RWPE1 (cell line): ENCODE measurements at regions not wholly inside any gene's neighbourhood (a gene's known extent, or its start where the extent isn't known, plus 50 kb on each side); places are given as distances from the start of the nearest gene placed in this dataset.

Source experiments
- CTCF ChIA-PET: fragments of 350-600 bp; sonication (Branson Sonifier 250); formaldehyde crosslinking; extraction: SDS; loops from one replicate; lab custom pipeline; 2021; lab: Yijun Ruan, JAX
- POLR2A ChIA-PET: fragments of 400-600 bp; formaldehyde crosslinking; extraction: SDS; loops from one replicate; lab custom pipeline; 2020; ENCODE audit warnings: antibody characterized with exemption; ENCODE audit not compliant: low non-redundant PET; lab: Yijun Ruan, JAX
- DNase-seq: peaks from one replicate; pipeline ENCODE4 v3.0.0; 2012; ENCODE audit warnings: low spot score
- H3K27ac ChIP-seq: fragments of 450-650 bp; 2 replicates; pipeline ENCODE4 v1.5.1; 2017
- TF ChIP-seq, protein P1 (sequence below): fragments of 450-650 bp; conservative IDR thresholded peaks from 2 replicates; pipeline ENCODE4 v1.5.1; 2017; ENCODE audit warnings: low read depth, mild to moderate bottlenecking

DNA sequence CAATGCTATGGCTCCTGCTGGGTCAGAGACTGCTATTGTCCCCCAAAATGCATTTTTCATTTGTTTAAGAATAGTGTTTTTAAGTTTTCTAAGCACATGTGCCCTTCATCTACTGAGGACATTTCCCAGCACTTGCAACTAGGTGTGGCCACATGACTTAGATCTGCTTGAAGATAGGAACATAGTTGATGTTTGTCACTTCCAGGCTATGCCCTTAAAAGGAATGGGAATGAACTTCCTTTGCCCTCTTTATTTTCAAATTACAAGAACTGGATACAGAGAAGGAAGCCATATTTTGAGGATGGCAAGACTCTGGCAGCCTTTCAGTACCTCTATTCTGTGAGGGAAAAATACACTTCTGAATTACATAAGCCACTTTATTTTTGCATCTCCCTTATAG, 203.0 kb upstream of the TFAP2D start:
- ChIA-PET POLR2A (no interaction called here), CTCF (no interaction called here)
- no peak for DNase-seq

DNA sequence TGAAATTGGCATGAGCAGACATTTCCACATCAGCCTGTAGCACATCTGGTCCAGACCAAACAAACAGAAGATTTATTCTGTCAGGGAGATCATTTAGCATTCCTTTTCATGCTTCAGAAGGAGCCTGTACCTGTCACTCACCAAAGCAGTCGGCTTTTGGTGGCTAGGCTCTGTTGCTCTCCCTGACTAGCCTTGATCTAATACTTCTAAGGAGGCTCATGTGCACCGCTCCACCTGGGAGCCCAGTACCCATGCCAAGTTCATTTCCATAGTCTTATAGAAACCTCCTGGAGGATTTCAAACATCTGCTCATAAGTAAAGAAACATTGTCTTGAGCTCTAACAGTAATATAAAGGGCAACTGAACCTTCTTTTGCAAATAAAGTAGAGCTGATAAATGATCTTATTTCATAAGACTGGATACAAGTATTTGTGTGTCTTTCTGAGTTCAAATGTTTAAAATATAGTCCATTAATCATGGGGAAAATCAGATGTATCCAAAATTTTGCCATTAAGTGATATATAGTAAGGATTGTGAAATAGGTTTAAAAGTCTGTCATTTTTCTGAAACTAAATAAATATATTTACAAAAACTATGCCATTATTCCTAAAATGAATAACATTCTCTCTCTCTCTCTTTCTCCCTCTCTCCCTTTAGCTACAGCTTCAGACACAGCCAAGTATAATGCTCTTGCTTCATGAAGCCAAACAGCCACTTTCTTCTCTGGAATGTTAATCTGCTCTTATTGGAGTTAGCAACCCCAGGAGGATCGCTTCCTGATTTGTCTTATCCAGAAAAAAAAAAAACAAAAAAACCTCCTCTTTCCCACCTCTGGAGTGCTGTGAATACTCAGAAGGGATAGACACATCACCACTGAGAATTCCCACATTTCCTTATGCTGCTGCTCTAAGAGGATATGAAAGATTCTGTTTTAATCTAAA, 192.7 kb upstream of the TFAP2D start:
- no peak for DNase-seq
- POLR2A ChIA-PET, result no interaction called here
- no peak overlapping the region for H3K27ac ChIP-seq
- TF ChIP-seq, protein P1, sequence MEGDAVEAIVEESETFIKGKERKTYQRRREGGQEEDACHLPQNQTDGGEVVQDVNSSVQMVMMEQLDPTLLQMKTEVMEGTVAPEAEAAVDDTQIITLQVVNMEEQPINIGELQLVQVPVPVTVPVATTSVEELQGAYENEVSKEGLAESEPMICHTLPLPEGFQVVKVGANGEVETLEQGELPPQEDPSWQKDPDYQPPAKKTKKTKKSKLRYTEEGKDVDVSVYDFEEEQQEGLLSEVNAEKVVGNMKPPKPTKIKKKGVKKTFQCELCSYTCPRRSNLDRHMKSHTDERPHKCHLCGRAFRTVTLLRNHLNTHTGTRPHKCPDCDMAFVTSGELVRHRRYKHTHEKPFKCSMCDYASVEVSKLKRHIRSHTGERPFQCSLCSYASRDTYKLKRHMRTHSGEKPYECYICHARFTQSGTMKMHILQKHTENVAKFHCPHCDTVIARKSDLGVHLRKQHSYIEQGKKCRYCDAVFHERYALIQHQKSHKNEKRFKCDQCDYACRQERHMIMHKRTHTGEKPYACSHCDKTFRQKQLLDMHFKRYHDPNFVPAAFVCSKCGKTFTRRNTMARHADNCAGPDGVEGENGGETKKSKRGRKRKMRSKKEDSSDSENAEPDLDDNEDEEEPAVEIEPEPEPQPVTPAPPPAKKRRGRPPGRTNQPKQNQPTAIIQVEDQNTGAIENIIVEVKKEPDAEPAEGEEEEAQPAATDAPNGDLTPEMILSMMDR, result no peak
- CTCF ChIA-PET, result no interaction called here

More for the DNA sequence above, 203.0 kb upstream of the TFAP2D start:
- TF ChIP-seq, protein P1, result no peak
- H3K27ac ChIP-seq, result no peak overlapping the region

GRCh38 chr6:50524341-50524740, 189.0 kb upstream of the TFAP2D start:
- TF ChIP-seq, protein P1, result no peak
- ChIA-PET CTCF (interaction anchor here (0.5 to 0.7 kb wide), 2 partner anchors 20 to 633 kb away, joined by 3 read pairs; no protein-coding TSS in a partner anchor), POLR2A (no interaction called here)
- DNase-seq, result no peak
- no peak overlapping the region for H3K27ac ChIP-seq

DNA sequence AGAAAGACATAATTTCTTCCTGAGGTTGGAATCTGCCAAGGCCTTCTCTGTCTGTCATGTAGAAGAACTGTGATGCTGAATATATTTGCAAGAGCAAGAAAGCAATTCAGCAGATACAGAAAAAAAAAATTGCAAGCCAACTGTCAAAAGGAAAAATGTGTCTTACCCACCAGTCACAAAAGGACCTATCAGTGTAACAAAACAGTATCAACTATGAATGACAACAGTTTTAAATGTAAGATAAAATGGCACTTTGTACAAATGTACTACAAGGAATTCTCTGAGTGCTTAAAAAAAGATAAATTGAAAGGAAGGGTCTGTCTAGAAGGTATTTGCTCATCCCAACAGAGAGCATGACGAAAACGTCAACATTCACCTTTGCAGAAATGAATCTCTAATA, 185.3 kb upstream of the TFAP2D start:
- no peak overlapping the region for H3K27ac ChIP-seq
- POLR2A ChIA-PET, result no interaction called here
- CTCF ChIA-PET, result no interaction called here
- TF ChIP-seq, protein P1, result no peak
- no peak for DNase-seq

GRCh38 chr6:50539447-50539846, 173.9 kb upstream of the TFAP2D start:
- POLR2A ChIA-PET, result no interaction called here
- CTCF ChIA-PET, result no interaction called here
- TF ChIP-seq, protein P1, result no peak
- DNase-seq, result no peak
- H3K27ac ChIP-seq, result no peak overlapping the region

GRCh38 chr6:50541941-50542340, 171.4 kb upstream of the TFAP2D start:
- ChIA-PET CTCF (interaction anchor here (0.6 kb wide), 1 partner anchor 232 kb away, joined by 3 read pairs; no protein-coding TSS in a partner anchor), POLR2A (no interaction called here)

More at GRCh38 chr6:50541941-50542340, 171.4 kb upstream of the TFAP2D start:
- DNase-seq, result no peak
- TF ChIP-seq, protein P1, result no peak
- no peak overlapping the region for H3K27ac ChIP-seq
